Fibroblast of lung (primary cell): ENCODE measurements at regions not wholly inside any gene's neighbourhood (a gene's known extent, or its start where the extent isn't known, plus 50 kb on each side); places are given as distances from the start of the nearest gene placed in this dataset.

Experiments
- DNase-seq, 2 donors: peaks; one replicate each; pipeline versions ENCODE4 v3.0.0 to v3.0.0-alpha.2; 2010; ENCODE audit warnings: low read depth in 2 of 2
- H2AFZ ChIP-seq: 2 replicates; pipeline ENCODE4 v1.5.1; 2012; ENCODE audit warnings: low read length, control low read depth, inconsistent platforms
- H3K27ac ChIP-seq: 2 replicates; pipeline ENCODE4 v1.5.1; 2011; ENCODE audit warnings: low read length, control low read depth; ENCODE audit not compliant: insufficient read depth
- H3K27me3 ChIP-seq: 2 replicates; pipeline ENCODE4 v1.5.1; 2011; ENCODE audit warnings: mild to moderate bottlenecking, low read length; ENCODE audit not compliant: control insufficient read depth, insufficient read depth
- H3K36me3 ChIP-seq: 2 replicates; pipeline ENCODE4 v1.5.1; 2011; ENCODE audit warnings: low read length; ENCODE audit not compliant: control insufficient read depth, insufficient read depth
- H3K4me1 ChIP-seq: 2 replicates; pipeline ENCODE4 v1.5.1; 2011; ENCODE audit warnings: low read length; ENCODE audit not compliant: control insufficient read depth, insufficient read depth; ENCODE audit errors: extremely low read depth
- H3K4me2 ChIP-seq: 2 replicates; pipeline ENCODE4 v1.5.1; 2011; ENCODE audit warnings: low read length, control low read depth; ENCODE audit not compliant: insufficient read depth; ENCODE audit errors: extremely low read depth
- H3K4me3 ChIP-seq, 4 experiments: fragments of 200-600 bp in 1 of 4; sonication (generic) in 1 of 4; replicated peaks in 1 of 4; 2 replicates each; pipeline ENCODE4 v1.5.1; 2011 to 2016; ENCODE audit warnings: low read length in 4 of 4, low read depth in 3 of 4, mild to moderate bottlenecking in 3 of 4, control low read depth in 2 of 4, inconsistent platforms in 1 of 4, mixed read lengths in 1 of 4; ENCODE audit not compliant: insufficient read depth in 1 of 4; ENCODE audit errors: control extremely low read depth in 1 of 4
- H3K79me2 ChIP-seq: 2 replicates; pipeline ENCODE4 v1.5.1; 2012; ENCODE audit warnings: mild to moderate bottlenecking, low read length, inconsistent platforms; ENCODE audit not compliant: control insufficient read depth, insufficient read depth
- H3K9ac ChIP-seq: 2 replicates; pipeline ENCODE4 v1.5.1; 2011; ENCODE audit warnings: mild to moderate bottlenecking, low read length, control low read depth; ENCODE audit not compliant: insufficient read depth
- H3K9me3 ChIP-seq: 2 replicates; pipeline ENCODE4 v1.5.1; 2012; ENCODE audit warnings: low read depth, low read length; ENCODE audit not compliant: control insufficient read depth, insufficient read depth
- H4K20me1 ChIP-seq: 2 replicates; pipeline ENCODE4 v1.5.1; 2011; ENCODE audit warnings: low read length; ENCODE audit not compliant: control insufficient read depth, insufficient read depth; ENCODE audit errors: extremely low read depth
- EZH2 ChIP-seq: IDR thresholded peaks from 2 replicates; pipeline ENCODE4 v1.5.1; 2012; ENCODE audit warnings: low read length, control low read depth, mild to moderate bottlenecking; ENCODE audit errors: missing control alignments
- TF ChIP-seq, protein P1 (sequence below), 2 donors: IDR thresholded peaks in 1 of 2; conservative IDR thresholded peaks in 1 of 2; 1 replicate in 1 of 2; 2 replicates in 1 of 2; pipeline ENCODE4 v1.5.1; 2011 to 2012; ENCODE audit warnings: low read length in 2 of 2, control low read depth in 1 of 2, inconsistent platforms in 1 of 2, low read depth in 1 of 2, mild to moderate bottlenecking in 1 of 2

DNA sequence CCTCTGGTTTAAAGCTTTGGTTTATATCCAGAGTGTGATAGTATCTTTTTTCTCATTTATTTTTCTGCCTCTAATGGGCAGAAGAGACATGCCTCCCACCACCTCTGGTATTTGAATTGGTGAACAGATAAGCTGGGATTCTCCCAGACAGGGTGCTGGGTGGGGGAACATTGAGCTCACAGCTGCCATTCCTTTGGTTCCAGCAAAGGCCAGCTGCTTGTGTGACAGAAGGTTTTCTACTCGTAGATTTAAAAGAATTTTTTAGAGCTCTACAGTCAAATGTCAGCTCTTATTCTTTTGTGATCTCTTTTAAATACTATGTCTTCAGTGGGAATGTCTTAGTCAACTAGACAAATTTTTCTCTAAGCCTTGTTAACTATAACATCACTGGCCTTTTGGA, 54.7 kb upstream of the ADAMTS16 start:
- TF ChIP-seq EZH2, result no peak
- TF ChIP-seq, protein P1, sequence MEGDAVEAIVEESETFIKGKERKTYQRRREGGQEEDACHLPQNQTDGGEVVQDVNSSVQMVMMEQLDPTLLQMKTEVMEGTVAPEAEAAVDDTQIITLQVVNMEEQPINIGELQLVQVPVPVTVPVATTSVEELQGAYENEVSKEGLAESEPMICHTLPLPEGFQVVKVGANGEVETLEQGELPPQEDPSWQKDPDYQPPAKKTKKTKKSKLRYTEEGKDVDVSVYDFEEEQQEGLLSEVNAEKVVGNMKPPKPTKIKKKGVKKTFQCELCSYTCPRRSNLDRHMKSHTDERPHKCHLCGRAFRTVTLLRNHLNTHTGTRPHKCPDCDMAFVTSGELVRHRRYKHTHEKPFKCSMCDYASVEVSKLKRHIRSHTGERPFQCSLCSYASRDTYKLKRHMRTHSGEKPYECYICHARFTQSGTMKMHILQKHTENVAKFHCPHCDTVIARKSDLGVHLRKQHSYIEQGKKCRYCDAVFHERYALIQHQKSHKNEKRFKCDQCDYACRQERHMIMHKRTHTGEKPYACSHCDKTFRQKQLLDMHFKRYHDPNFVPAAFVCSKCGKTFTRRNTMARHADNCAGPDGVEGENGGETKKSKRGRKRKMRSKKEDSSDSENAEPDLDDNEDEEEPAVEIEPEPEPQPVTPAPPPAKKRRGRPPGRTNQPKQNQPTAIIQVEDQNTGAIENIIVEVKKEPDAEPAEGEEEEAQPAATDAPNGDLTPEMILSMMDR (conservative IDR thresholded peaks at IDR 0.05 in 1 of 2, IDR thresholded peaks at IDR 0.05 in 1 of 2; ENCODE audit: low read depth in 1 of 2, low read length in 2 of 2), result no peak
- no peaks in the 10 kb centered on the region for H3K9me3 ChIP-seq
- H3K4me2 ChIP-seq, result no peak overlapping the region

DNA sequence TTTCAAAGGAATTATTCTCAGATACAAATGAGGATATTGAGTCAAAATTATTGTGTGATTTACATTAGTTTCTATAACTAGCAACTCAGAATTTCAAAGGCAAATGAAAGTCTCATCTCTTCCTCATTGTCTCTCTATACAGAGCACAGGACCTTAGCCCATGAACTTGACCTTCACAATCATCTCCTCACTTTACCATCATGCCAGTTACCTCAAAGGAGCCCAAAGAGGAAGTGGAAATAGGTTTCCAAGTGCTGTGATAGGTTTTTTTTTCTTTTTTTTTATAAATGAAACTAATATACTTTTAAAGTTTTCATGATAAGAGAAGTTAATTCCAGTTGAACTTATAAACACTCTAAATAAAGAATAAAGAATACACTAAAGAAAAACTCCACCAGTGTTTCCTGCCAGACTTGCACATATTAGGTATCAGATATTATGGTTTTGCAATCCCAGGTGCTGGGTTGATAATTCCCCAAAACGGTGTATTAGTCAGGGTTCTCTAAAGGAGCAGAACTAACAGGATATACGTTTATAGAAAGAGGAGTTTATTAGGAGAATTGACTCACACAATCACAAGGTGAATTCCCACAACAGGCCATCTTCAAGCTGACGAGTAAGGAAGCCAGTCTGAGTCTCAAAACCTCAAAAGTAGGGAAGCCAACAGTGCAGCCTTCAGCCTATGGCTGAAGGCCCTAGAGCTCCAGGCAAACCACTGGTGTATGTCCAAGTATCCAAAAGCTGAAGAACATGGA, 50.1 kb upstream of the ADAMTS16 start:
- Histone ChIP-seq H3K9ac (no peak overlapping the region), H4K20me1 (no peaks in the 10 kb centered on the region), H3K4me3 (no peak overlapping the region), H3K79me2 (no peaks in the 10 kb centered on the region), H3K36me3 (no peaks in the 10 kb centered on the region), H3K9me3 (no peaks in the 10 kb centered on the region), H3K27ac (no peak overlapping the region), H3K4me1 (no peaks in the 10 kb centered on the region), H3K27me3 (no peaks in the 10 kb centered on the region), H2AFZ (no peak overlapping the region), H3K4me2 (no peak overlapping the region)
- DNase-seq, result no peak
- TF ChIP-seq, protein P1 (conservative IDR thresholded peaks at IDR 0.05 in 1 of 2, IDR thresholded peaks at IDR 0.05 in 1 of 2; ENCODE audit: low read depth in 1 of 2, low read length in 2 of 2), result no peak
- TF ChIP-seq EZH2, result no peak

More for the DNA sequence above, 54.7 kb upstream of the ADAMTS16 start:
- no peak for DNase-seq
- no peak overlapping the region for H3K27ac ChIP-seq
- H3K4me1 ChIP-seq, result no peaks in the 10 kb centered on the region
- no peaks in the 10 kb centered on the region for H4K20me1 ChIP-seq
- H3K79me2 ChIP-seq, result no peaks in the 10 kb centered on the region
- H3K9ac ChIP-seq, result no peak overlapping the region
- H3K27me3 ChIP-seq, result no peaks in the 10 kb centered on the region
- no peak overlapping the region for H2AFZ ChIP-seq
- no peak overlapping the region for H3K4me3 ChIP-seq
- no peaks in the 10 kb centered on the region for H3K36me3 ChIP-seq
